HK-2 (cell line): ENCODE measurements at regions not wholly inside any gene's neighbourhood (a gene's known extent, or its start where the extent isn't known, plus 50 kb on each side); places are given as distances from the start of the nearest gene placed in this dataset.

ENCODE experiments used
- DNase-seq: peaks from one replicate; pipeline ENCODE4 v3.0.0-alpha.2; 2018; ENCODE audit not compliant: unreplicated experiment

- DNase-seq = no peak
Observed at GRCh38 chr12:92535961-92536360, 166.8 kb upstream of the PLEKHG7 start.

GRCh38 chr12:92533280-92533890, 169.4 kb upstream of the PLEKHG7 start:
- no peak for DNase-seq

- no peak for DNase-seq
Observed at GRCh38 chr12:92530706-92531105, 172.1 kb upstream of the PLEKHG7 start.

- no peak for DNase-seq
Observed at GRCh38 chr12:92529944-92530343, 172.8 kb upstream of the PLEKHG7 start.

GRCh38 chr12:92528586-92528985, 174.2 kb upstream of the PLEKHG7 start:
- DNase-seq = no peak

- DNase-seq = no peak
Observed at GRCh38 chr12:92528097-92528496, 174.7 kb upstream of the PLEKHG7 start.

GRCh38 chr12:92524489-92524888, 178.3 kb upstream of the PLEKHG7 start:
- DNase-seq = no peak

GRCh38 chr12:92520511-92520910, 182.3 kb upstream of the PLEKHG7 start:
- DNase-seq = no peak

- DNase-seq = no peak
Observed at GRCh38 chr12:92519284-92519683, 183.5 kb upstream of the PLEKHG7 start.

GRCh38 chr12:92518071-92518470, 184.7 kb upstream of the PLEKHG7 start:
- DNase-seq = no peak

- peak; percentile 13 for DNase-seq
Observed at GRCh38 chr12:92516277-92516600, 186.6 kb upstream of the PLEKHG7 start.

GRCh38 chr12:92513231-92513730, 189.5 kb upstream of the PLEKHG7 start:
- no peak for DNase-seq

- DNase-seq = no peak
Observed at GRCh38 chr12:92511786-92512185, 191.0 kb upstream of the PLEKHG7 start.

- no peak for DNase-seq
Observed at GRCh38 chr12:92509156-92509738, 193.5 kb upstream of the PLEKHG7 start.

GRCh38 chr12:92506891-92507290, 195.9 kb upstream of the PLEKHG7 start:
- DNase-seq = no peak

- DNase-seq = no peak
Observed at GRCh38 chr12:92506460-92506859, 196.3 kb upstream of the PLEKHG7 start.

GRCh38 chr12:92505254-92506231, 197.2 kb upstream of the PLEKHG7 start:
- DNase-seq = no peak

- DNase-seq = no peak
Observed at GRCh38 chr12:92504594-92504981, 198.2 kb upstream of the PLEKHG7 start.

GRCh38 chr12:92503971-92504593, 198.7 kb upstream of the PLEKHG7 start:
- DNase-seq = no peak

GRCh38 chr12:92503029-92503931, 199.5 kb upstream of the PLEKHG7 start:
- DNase-seq = no peak

GRCh38 chr12:92502417-92503028, 200.3 kb upstream of the PLEKHG7 start:
- no peak for DNase-seq
